GM18873 (cell line): ENCODE measurements at regions not wholly inside any gene's neighbourhood (a gene's known extent, or its start where the extent isn't known, plus 50 kb on each side); places are given as distances from the start of the nearest gene placed in this dataset.
"Not testable (repeated sequence)": the region's sequence is repeated elsewhere in the genome, so short reads cannot be mapped to it uniquely, and the experiment has no call there.

Experiments
- ATAC-seq: cut with Tn5 transposase; IDR thresholded peaks from one replicate; pipeline ENCODE4 v1.9.1; 2021; ENCODE audit warnings: mild to moderate bottlenecking, moderate library complexity, moderate number of reproducible peaks; ENCODE audit not compliant: unreplicated experiment, low FRiP score

- no peak for ATAC-seq
Observed at GRCh38 chr20:50434321-50434652, 75.9 kb upstream of the PTPN1 start.

DNA sequence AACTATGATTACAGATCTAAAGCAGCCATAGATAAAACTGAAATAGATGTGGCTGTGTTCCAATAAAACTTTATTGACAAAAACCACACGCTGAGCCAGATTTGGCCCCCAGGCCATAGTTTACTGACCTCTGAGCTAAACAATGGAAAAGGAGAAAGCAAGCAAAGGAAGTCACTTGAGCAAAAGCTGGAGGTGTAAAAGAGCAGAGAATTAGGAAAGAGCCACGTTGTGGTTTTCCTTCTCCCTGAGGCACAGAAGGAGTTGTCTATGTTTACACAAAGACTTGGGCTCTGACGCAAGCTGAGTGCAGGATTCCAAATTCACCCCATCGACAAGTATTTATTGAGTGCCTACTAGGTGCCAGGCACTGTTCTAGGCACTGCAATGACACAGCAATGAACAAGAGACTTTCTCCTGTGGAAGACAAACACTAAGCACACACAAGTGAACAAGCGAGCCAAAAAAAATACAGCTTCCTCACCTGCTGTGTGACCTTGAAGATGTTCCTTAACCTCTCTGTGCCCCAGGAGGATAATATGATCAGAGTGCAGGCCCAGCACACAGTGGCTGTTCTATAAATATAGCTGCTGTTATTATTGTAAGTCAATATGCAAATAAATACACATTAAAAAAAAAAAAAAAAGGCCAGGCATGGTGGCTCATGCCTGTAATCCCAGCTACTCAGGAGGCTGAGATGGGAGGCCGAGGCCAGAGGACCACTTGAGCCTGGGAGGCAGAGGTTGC is 75.4 kb upstream of the PTPN1 start:
- ATAC-seq = no peak

- ATAC-seq = no peak
Observed at GRCh38 chr20:50435397-50436051, 74.7 kb upstream of the PTPN1 start.

GRCh38 chr20:50436052-50436656 is 74.0 kb upstream of the PTPN1 start:
- no peak for ATAC-seq

DNA sequence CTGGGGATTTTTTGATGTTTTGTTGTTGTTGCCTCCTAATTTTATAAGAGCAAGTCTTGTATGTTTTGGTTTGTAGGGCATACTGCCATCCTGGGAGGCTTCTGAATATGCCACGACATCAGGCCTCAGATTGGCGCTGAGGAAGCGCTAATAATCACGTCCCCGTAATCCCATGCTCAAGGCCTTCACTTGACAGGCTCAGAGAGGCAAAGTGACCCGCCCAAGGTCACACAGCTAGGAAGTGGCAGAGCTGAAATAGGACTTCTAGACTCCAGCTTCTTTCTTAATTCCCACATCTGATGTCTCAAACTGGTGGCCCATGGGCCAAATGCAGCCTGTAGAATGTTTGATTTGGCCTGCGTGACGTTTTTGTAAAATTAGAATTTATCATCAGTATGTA is 73.5 kb upstream of the PTPN1 start:
- ATAC-seq = no peak

DNA sequence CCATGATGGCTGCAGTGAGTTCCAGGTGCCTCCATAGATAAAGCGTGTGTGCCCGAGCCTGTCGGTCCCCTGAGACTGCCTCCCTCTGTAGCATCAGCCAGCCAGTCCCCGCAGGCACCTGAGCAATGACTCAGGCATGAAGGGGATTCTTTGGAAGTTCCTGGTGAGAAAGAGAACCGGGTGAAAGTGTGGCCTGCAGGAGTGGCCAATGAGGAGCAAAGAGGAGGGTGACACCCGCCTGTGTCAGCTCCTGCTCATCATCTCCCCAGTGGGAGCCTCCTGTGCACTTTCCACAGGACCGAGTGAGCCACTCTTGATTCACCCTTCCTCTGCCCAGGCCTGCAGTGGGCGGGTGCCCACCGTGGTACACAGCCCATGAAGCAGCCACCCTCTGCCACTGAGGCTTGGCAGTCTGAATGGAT is 71.2 kb upstream of the PTPN1 start:
- no peak for ATAC-seq

DNA sequence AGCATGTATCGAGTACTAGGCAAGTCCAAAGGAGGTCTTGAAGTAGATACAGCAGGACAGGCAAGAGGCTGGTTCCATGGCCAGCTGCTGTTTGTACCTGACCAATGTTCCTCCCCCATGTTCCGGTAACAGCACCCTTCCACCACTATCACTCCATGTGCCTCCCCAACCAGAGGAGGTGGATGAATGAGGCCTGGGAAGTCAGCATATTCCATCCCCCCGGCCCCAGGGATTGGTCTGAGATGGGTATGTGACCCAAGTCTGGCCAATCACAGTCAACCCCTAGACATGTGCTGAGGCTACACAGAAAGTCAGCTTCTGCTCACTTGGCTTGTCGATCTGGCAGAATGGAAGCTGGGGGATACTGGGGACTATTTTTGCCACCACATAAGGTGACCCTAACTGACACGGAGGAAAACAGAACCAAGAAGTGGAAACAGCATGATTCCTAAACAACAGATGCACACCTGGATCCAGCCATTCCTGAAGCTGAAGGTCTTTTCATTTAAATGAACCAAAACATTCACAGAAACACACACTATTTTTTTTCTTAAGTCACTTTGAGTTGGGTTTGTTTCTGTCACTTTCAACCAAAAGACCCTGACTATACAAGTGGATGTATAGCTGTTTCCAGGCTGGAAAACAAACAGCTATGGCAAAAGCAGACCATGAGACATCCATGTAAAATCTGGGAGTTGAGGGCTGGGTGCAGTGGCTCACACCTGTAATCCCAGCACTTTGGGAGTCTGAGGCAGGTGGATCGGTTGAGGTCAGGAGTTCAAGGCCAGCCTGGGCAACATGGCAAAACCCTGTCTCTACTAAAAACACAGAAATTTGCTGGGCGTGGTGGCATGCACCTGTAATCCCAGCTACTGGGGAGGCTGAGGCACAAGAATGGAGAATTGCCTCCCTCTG is 70.4 kb upstream of the PTPN1 start:
- ATAC-seq = no peak

DNA sequence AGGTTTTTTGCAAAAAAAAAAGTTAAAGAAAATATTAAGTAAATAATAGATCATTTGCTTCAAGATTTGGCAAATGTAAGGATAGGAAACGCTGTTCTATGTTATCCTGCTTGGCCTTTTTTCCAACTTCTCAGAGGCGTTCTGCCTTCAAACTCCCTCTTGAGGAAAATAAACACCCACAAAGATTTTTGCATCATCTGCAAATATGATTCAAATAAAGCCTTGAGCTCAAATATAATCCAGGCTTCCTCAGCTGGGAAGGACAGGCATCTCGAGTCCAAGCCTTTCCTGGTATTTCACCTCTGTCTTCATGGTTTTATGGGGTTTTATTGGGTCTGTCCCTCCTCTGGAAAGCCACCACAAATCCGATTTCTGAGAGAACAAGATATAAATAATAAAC is 67.7 kb upstream of the PTPN1 start:
- no peak for ATAC-seq

DNA sequence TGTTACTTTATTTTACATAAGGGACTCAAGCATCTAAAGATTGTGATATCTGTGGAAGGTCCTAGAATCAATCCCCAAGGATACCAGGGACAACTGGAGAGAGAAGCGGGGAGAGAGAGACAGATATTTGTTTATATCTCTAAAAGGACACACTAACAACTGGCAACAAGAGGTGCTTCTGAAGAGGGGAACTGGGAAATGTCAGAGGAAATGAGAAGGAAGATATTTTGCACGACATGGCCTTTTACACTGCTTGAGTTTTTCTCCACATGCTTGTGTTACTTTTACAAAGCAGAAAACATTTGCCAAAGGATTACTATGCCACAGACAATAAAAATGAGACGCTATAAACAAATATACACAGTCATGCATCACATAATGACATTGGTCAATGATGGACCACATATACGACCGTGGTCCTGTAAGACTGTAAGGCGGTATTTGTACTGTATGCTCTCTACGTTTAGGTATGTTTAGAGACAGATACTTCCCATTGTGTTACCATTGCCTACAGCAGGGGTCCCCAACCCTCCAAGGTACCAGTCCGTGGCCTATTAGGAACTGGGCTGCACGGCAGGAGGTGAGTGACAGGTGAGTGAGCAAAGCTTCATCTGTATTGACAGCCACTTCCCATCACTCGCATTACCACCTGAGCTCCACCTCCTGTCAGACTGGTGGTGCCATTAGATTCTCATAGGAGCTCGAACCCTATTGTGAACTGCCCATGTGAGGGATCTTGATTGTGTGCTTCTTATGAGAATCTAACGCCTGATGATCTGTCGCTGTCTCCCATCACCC is 64.6 kb upstream of the PTPN1 start:
- no peak for ATAC-seq

DNA sequence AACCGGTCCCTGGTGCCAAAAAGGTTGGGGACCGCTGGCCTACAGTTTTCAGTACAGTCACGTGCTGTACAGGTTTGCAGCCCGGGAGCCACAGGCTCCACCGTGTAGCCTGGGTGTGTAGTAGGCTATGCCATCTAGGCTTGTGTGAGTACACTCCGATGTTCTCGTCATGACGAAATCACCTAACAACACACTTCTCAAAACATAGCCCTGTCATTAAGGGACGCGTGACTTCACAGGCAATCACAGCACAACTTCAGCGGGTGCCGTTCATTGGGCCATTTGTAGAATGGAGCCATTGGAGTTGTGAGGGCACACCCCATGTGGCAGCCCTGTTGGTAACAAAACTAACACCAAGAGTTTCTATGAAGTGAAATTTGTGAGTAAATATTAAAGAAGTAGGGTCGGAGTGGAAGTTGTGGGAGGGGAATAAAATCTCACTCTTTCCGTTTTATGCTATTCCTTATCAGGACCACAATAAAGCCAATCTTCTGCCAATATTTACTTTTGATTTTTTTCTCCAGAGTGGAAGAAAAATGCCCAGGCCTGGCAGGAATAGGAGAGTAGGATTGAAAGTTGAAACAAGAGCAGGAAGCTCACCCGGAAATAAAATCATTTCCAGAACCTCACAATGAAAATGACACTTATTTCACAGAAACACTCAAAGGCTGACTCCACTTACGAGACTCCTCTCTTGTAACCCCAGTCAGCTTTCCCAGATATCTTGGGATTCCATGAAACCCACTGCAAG is 63.7 kb upstream of the PTPN1 start:
- ATAC-seq = no peak

GRCh38 chr20:50447102-50447804 is 62.9 kb upstream of the PTPN1 start:
- no peak for ATAC-seq

DNA sequence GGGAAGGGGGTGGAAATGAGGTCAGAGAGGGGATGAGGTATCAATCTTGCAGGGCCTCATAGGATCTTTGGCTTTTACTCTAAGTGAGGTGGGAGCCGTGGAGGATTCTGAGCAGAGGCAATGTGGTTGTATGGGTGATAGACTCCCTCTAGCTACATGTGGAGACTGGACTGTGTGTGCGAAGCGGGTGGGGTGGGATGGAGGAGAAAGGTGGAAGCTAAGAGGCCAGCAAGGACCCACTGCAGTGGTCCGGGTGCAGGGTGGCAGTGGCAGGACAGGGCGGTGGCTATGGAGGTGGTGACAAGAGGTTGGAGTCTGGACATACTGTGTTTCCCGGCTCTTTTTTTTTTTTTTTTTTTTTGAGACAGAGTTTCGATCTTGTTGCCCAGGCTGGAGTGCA is 62.4 kb upstream of the PTPN1 start:
- ATAC-seq = no peak

GRCh38 chr20:50448625-50449403 is 61.4 kb upstream of the PTPN1 start:
- not testable (repeated sequence) for ATAC-seq

GRCh38 chr20:50449738-50450492 is 60.3 kb upstream of the PTPN1 start:
- ATAC-seq = no peak

DNA sequence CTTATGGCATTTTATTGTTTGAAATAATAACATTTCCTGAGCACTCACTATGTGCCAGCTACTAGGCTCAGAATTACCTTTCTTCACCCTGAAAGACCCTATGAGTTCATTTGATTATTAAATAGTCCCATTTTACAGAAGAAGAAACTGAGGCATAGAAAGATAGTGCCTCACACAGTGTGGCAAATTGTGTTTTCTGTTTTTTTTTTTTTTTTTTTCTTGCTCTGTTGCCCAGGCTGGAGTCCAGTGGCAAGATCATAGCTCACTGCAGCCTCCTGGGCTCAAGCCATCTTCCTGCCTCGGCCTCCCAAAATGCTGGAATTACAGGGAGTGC is 59.7 kb upstream of the PTPN1 start:
- no peak for ATAC-seq

- peak; percentile 75 for ATAC-seq
Observed at GRCh38 chr20:50450881-50451752, 59.1 kb upstream of the PTPN1 start.
